Glomerular visceral epithelial cell (primary cell): ENCODE measurements at regions not wholly inside any gene's neighbourhood (a gene's known extent, or its start where the extent isn't known, plus 50 kb on each side); places are given as distances from the start of the nearest gene placed in this dataset.
"Not testable (repeated sequence)": the region's sequence is repeated elsewhere in the genome, so short reads cannot be mapped to it uniquely, and the experiment has no call there.

ENCODE experiments used
- DNase-seq: peaks from one replicate; pipeline ENCODE4 v3.0.0-alpha.2; 2016; ENCODE audit errors: extremely low spot score

- DNase-seq: no peak
Observed at GRCh38 chr18:63071701-63072141, 247.8 kb downstream of the BCL2 start.

- no peak for DNase-seq
Observed at GRCh38 chr18:63070767-63071502, 248.6 kb downstream of the BCL2 start.

- no peak for DNase-seq
Observed at GRCh38 chr18:63069496-63069895, 250.1 kb downstream of the BCL2 start.

GRCh38 chr18:63067939-63068338, 251.6 kb downstream of the BCL2 start:
- DNase-seq: no peak

- no peak for DNase-seq
Observed at GRCh38 chr18:63065172-63065571, 254.4 kb downstream of the BCL2 start.

GRCh38 chr18:63063171-63063570, 256.4 kb downstream of the BCL2 start:
- DNase-seq: peak; percentile 29

- DNase-seq: no peak
Observed at GRCh38 chr18:63062246-63062645, 257.3 kb downstream of the BCL2 start.

- no peak for DNase-seq
Observed at GRCh38 chr18:63061303-63061702, 258.3 kb downstream of the BCL2 start.

GRCh38 chr18:63058521-63058920, 261.0 kb downstream of the BCL2 start:
- DNase-seq: no peak

GRCh38 chr18:63057707-63058106, 261.9 kb downstream of the BCL2 start:
- no peak for DNase-seq

- no peak for DNase-seq
Observed at GRCh38 chr18:63054901-63055584, 264.5 kb downstream of the BCL2 start.

- DNase-seq: no peak
Observed at GRCh38 chr18:63051928-63052327, 267.6 kb downstream of the BCL2 start.

GRCh38 chr18:63050667-63051395, 268.7 kb downstream of the BCL2 start:
- not testable (repeated sequence) for DNase-seq

- no peak for DNase-seq
Observed at GRCh38 chr18:63046375-63046774, 273.2 kb downstream of the BCL2 start.

- DNase-seq: no peak
Observed at GRCh38 chr18:63043516-63043915, 276.1 kb downstream of the BCL2 start.

- no peak for DNase-seq
Observed at GRCh38 chr18:63042351-63042750, 277.2 kb downstream of the BCL2 start.

- no peak for DNase-seq
Observed at GRCh38 chr18:63040788-63041410, 278.7 kb downstream of the BCL2 start.

- DNase-seq: no peak
Observed at GRCh38 chr18:63037491-63037890, 282.1 kb downstream of the BCL2 start.

GRCh38 chr18:63031375-63031774, 288.2 kb downstream of the BCL2 start:
- no peak for DNase-seq
